ENCODE measurements at regions not wholly inside any gene's neighbourhood (a gene's known extent, or its start where the extent isn't known, plus 50 kb on each side); places are given as distances from the start of the nearest gene placed in this dataset.

DNA sequence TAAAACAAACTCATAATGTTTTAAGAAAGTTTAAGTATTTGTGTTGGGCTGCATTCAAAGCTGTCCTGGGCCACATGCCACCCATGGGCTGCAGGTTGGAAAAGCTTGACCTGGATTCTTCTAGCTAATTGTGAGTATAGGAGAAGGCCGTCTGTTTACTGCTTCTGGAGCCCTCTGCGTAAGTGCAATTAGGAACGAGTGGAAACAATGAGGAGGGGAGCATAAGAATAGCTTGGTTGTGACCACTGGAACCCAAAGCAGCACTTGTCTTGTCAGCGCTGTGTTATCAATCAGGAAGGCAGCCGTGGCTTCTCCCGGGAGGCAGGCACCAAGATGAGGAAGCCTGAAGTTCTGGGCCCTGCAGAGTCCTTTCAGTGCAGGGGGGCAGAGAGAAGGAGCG lies 110.4 kb upstream of the MBNL2 start:
- TF ChIP-seq, protein P1, sequence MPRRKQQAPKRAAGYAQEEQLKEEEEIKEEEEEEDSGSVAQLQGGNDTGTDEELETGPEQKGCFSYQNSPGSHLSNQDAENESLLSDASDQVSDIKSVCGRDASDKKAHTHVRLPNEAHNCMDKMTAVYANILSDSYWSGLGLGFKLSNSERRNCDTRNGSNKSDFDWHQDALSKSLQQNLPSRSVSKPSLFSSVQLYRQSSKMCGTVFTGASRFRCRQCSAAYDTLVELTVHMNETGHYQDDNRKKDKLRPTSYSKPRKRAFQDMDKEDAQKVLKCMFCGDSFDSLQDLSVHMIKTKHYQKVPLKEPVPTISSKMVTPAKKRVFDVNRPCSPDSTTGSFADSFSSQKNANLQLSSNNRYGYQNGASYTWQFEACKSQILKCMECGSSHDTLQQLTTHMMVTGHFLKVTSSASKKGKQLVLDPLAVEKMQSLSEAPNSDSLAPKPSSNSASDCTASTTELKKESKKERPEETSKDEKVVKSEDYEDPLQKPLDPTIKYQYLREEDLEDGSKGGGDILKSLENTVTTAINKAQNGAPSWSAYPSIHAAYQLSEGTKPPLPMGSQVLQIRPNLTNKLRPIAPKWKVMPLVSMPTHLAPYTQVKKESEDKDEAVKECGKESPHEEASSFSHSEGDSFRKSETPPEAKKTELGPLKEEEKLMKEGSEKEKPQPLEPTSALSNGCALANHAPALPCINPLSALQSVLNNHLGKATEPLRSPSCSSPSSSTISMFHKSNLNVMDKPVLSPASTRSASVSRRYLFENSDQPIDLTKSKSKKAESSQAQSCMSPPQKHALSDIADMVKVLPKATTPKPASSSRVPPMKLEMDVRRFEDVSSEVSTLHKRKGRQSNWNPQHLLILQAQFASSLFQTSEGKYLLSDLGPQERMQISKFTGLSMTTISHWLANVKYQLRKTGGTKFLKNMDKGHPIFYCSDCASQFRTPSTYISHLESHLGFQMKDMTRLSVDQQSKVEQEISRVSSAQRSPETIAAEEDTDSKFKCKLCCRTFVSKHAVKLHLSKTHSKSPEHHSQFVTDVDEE (CRISPR knock-in tag; IDR thresholded peaks at IDR 0.05), result no peak
- TF ChIP-seq CREB5 (CRISPR knock-in tag; IDR thresholded peaks at IDR 0.05; ENCODE audit: low read depth) (no peak), ESRRG (CRISPR knock-in tag; IDR thresholded peaks at IDR 0.05) (no peak), PATZ1 (CRISPR knock-in tag; IDR thresholded peaks at IDR 0.05; ENCODE audit: borderline replicate concordance) (no peak), ZC3H10 (CRISPR knock-in tag; IDR thresholded peaks at IDR 0.05) (no peak), RARB (CRISPR knock-in tag; IDR thresholded peaks at IDR 0.05) (no peak)
- no peak for ATAC-seq

GRCh38 chr13:97112446-97113152 lies 109.5 kb upstream of the MBNL2 start:
- peak; percentile 17 for ATAC-seq
- TF ChIP-seq CSDC2 (CRISPR knock-in tag; IDR thresholded peaks at IDR 0.05), result no peak
- TF ChIP-seq ZC3H10 (CRISPR knock-in tag; IDR thresholded peaks at IDR 0.05), result no peak
- no peak for TF ChIP-seq TOX (CRISPR knock-in tag; IDR thresholded peaks at IDR 0.05; ENCODE audit: borderline replicate concordance)
- TF ChIP-seq ZFP30 (CRISPR knock-in tag; IDR thresholded peaks at IDR 0.05), result no peak
- no peak for TF ChIP-seq PATZ1 (CRISPR knock-in tag; IDR thresholded peaks at IDR 0.05; ENCODE audit: borderline replicate concordance)
- no peak for TF ChIP-seq PPARA (CRISPR knock-in tag; IDR thresholded peaks at IDR 0.05; ENCODE audit: borderline replicate concordance)
- no peak for TF ChIP-seq TCF4 (CRISPR knock-in tag; IDR thresholded peaks at IDR 0.05; ENCODE audit: borderline replicate concordance)
- TF ChIP-seq BACH2 (CRISPR knock-in tag; IDR thresholded peaks at IDR 0.05; ENCODE audit: borderline replicate concordance), result no peak

DNA sequence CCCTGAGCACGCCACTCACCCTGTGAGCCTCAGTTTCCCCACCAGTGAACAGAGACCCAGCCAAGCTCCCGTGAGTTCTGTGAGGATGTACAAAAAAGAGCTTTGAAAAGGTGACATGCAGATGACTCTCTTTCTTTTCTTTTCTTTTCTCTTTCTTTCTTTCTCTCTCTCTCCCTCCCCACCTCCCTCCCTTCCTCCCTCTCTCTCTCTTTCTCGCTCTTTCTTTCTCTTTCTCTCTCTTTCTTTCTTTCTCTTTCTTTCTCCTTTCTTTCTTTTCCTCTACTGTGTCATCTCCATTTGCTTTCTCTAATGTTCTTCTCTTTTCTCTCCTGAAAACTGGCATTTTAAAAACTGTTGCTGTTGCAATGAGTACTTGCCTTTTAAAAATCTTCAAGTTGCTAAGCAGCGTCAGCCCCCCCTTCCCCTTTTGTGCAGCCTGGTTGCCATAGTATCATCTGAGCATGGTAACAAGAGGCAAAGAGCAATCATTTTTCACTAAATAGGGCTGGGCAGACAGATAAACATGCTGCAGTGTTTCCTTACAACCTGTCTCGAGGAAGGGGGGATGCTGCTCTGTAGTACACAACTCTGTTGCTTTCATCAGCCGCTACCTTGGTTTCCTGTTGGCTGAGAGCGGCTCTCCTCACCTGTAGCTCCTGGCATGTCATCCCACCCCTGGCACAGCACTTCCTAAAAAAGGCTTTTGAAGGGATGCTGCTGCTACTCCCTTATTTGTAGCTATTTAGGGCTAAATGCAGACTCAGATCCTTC lies 108.7 kb upstream of the MBNL2 start:
- peak; percentile 84; the same call in 1 of the 2 replicates for TF ChIP-seq CSDC2 (CRISPR knock-in tag; IDR thresholded peaks at IDR 0.05)
- no peak for TF ChIP-seq BACH2 (CRISPR knock-in tag; IDR thresholded peaks at IDR 0.05; ENCODE audit: borderline replicate concordance)
- no peak for TF ChIP-seq SNAI2 (CRISPR knock-in tag; IDR thresholded peaks at IDR 0.05)
- no peak for TF ChIP-seq ZNF8 (CRISPR knock-in tag; IDR thresholded peaks at IDR 0.05)
- no peak for TF ChIP-seq ZFP3 (CRISPR knock-in tag; IDR thresholded peaks at IDR 0.05)
- TF ChIP-seq ISL1 (CRISPR knock-in tag; IDR thresholded peaks at IDR 0.05), result no peak
- ATAC-seq, result peak; percentile 24

- ATAC-seq, result peak; percentile 2; the same call in 2 of the 3 replicates
- TF ChIP-seq PPARA (CRISPR knock-in tag; IDR thresholded peaks at IDR 0.05; ENCODE audit: borderline replicate concordance), result no peak
- no peak for TF ChIP-seq ZFP30 (CRISPR knock-in tag; IDR thresholded peaks at IDR 0.05)
- no peak for TF ChIP-seq OSR1 (CRISPR knock-in tag; IDR thresholded peaks at IDR 0.05)
- no peak for TF ChIP-seq CSDC2 (CRISPR knock-in tag; IDR thresholded peaks at IDR 0.05)
These were observed 107.5 kb upstream of the MBNL2 start for GRCh38 chr13:97114651-97115050.

Measured in SK-N-SH treated with all-trans-retinoic acid at 6 μM for 48 hours (cell line).